ENCODE measurements at regions not wholly inside any gene's neighbourhood (a gene's known extent, or its start where the extent isn't known, plus 50 kb on each side); places are given as distances from the start of the nearest gene placed in this dataset.
"Not testable (repeated sequence)": the region's sequence is repeated elsewhere in the genome, so short reads cannot be mapped to it uniquely, and the experiment has no call there.

DNA sequence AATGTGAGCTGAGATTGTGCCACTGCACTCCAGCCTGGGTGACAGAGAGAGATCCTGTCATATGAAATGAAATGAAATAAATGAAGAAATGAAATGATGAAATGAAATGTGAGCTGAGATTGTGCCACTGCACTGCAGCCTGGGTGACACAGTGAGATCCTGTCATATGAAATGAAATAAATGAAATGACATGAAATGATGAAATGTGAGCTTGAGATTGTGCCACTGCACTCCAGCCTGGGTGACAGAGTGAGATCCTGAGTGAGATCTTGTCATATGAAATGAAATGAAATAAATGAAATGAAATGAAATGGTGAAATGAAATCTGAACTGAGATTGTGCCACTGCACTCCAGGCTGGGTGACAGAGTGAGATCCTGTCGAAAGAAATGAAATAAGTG lies 58.2 kb upstream of the FAN1 start:
- ATAC-seq (replicated peaks in 1 of 4); H3K9me3 ChIP-seq; H3K9me3 Mint-ChIP-seq; H3K27me3 ChIP-seq (replicated peaks in 1 of 2; ENCODE audit: control insufficient read depth in 2 of 2, extremely low read depth in 1 of 2, insufficient read depth in 2 of 2, low read length in 1 of 2); H3K27ac Mint-ChIP-seq; H3K36me3 ChIP-seq (ENCODE audit: control insufficient read depth in 2 of 2, extremely low read depth in 1 of 2, insufficient read depth in 1 of 2, low read length in 1 of 2); DNase-seq; H3K27me3 Mint-ChIP-seq; H3K4me3 ChIP-seq (ENCODE audit: control insufficient read depth in 1 of 2, extremely low read depth in 1 of 2, low read length in 1 of 2); POLR2A ChIA-PET; H3K36me3 Mint-ChIP-seq; CTCF ChIA-PET; H3K27ac ChIP-seq (ENCODE audit: low read length); H3K4me3 Mint-ChIP-seq: not testable (repeated sequence)
- H3K4me1 Mint-ChIP-seq, result peaks cover 31 to 37% (median 36%) of the 10 kb centered on the region in 3 donors
- H3K4me1 ChIP-seq (ENCODE audit: control insufficient read depth in 1 of 2, extremely low read depth in 1 of 2, insufficient read depth in 2 of 2, low read length in 2 of 2), result peaks cover 13 to 28% of the 10 kb centered on the region in 2 experiments
- WGBS (ENCODE audit: insufficient coverage), result 92% methylated on average over 1 of the region's 1 CpG

Measured in T-cell (primary cell).